ENCODE measurements at regions not wholly inside any gene's neighbourhood (a gene's known extent, or its start where the extent isn't known, plus 50 kb on each side); places are given as distances from the start of the nearest gene placed in this dataset.

- intact Hi-C loops (cut with DNase I; ENCODE audit: low total_unique reads), result no loop called here
- no peak for TF ChIP-seq POLR2A (IDR thresholded peaks at IDR 0.05)
- TF ChIP-seq CTCF (IDR thresholded peaks at IDR 0.05 in 4 of 5, conservative IDR thresholded peaks at IDR 0.05 in 1 of 5), result no peak
- Histone ChIP-seq H3K4me1 (no peaks in the 10 kb centered on the region), H3K36me3 (no peaks in the 10 kb centered on the region), H3K27me3 (no peaks in the 10 kb centered on the region), H3K27ac (no peak overlapping the region), H3K9me3 (no peaks in the 10 kb centered on the region), H3K4me3 (no peak overlapping the region)
- ATAC-seq (no peak), DNase-seq (no peak)
- in situ Hi-C loops (cut with MboI; ENCODE audit: low sequenced_read_pairs in 4 of 4), result no loop called here
Observed at GRCh38 chr18:57900906-57901435, 97.9 kb upstream of the ATP8B1 start.

- Histone ChIP-seq H3K27ac (no peak overlapping the region), H3K4me1 (no peaks in the 10 kb centered on the region), H3K9me3 (no peaks in the 10 kb centered on the region), H3K36me3 (no peaks in the 10 kb centered on the region), H3K4me3 (no peak overlapping the region), H3K27me3 (no peaks in the 10 kb centered on the region)
- no peak for TF ChIP-seq CTCF (IDR thresholded peaks at IDR 0.05 in 4 of 5, conservative IDR thresholded peaks at IDR 0.05 in 1 of 5)
- TF ChIP-seq POLR2A (IDR thresholded peaks at IDR 0.05), result no peak
- DNase-seq, result no peak
- ATAC-seq, result no peak
- in situ Hi-C loops (cut with MboI; ENCODE audit: low sequenced_read_pairs in 4 of 4), result loop anchor here in 1 of 4 donors (25.0 kb wide), 1 partner anchor 214 kb away; no protein-coding TSS in a partner anchor
- intact Hi-C loops (cut with DNase I; ENCODE audit: low total_unique reads), result no loop called here
Observed at GRCh38 chr18:57898506-57899124, 95.5 kb upstream of the ATP8B1 start.

- ATAC-seq (no peak), DNase-seq (no peak)
- Histone ChIP-seq H3K4me3 (no peak overlapping the region), H3K9me3 (no peaks in the 10 kb centered on the region), H3K27ac (no peak overlapping the region), H3K27me3 (no peaks in the 10 kb centered on the region), H3K36me3 (no peaks in the 10 kb centered on the region), H3K4me1 (no peaks in the 10 kb centered on the region)
- TF ChIP-seq POLR2A (IDR thresholded peaks at IDR 0.05) (no peak), CTCF (IDR thresholded peaks at IDR 0.05 in 4 of 5, conservative IDR thresholded peaks at IDR 0.05 in 1 of 5) (no peak)
- in situ Hi-C loops (cut with MboI; ENCODE audit: low sequenced_read_pairs in 4 of 4) (loop anchor here in 1 of 4 donors (25.0 kb wide), 1 partner anchor 217 kb away; no protein-coding TSS in a partner anchor), intact Hi-C loops (cut with DNase I; ENCODE audit: low total_unique reads) (no loop called here)
Observed at GRCh38 chr18:57895182-57895581, 92.1 kb upstream of the ATP8B1 start.

- Histone ChIP-seq H3K36me3 (no peaks in the 10 kb centered on the region), H3K9me3 (no peaks in the 10 kb centered on the region), H3K4me3 (no peak overlapping the region), H3K27ac (no peak overlapping the region), H3K4me1 (no peaks in the 10 kb centered on the region), H3K27me3 (no peaks in the 10 kb centered on the region)
- in situ Hi-C loops (cut with MboI; ENCODE audit: low sequenced_read_pairs in 4 of 4) (loop anchor here in 1 of 4 donors (25.0 kb wide), 1 partner anchor 220 kb away; no protein-coding TSS in a partner anchor), intact Hi-C loops (cut with DNase I; ENCODE audit: low total_unique reads) (no loop called here)
- ATAC-seq (no peak), DNase-seq (no peak)
- TF ChIP-seq CTCF (IDR thresholded peaks at IDR 0.05 in 4 of 5, conservative IDR thresholded peaks at IDR 0.05 in 1 of 5) (no peak), POLR2A (IDR thresholded peaks at IDR 0.05) (no peak)
Observed at GRCh38 chr18:57891707-57892391, 88.7 kb upstream of the ATP8B1 start.

Data from gastrocnemius medialis (tissue), 4 donors.